K562 (cell line): ENCODE measurements at regions not wholly inside any gene's neighbourhood (a gene's known extent, or its start where the extent isn't known, plus 50 kb on each side); places are given as distances from the start of the nearest gene placed in this dataset.

Experiments used
- ATAC-seq: fragments of 200-7000 bp; cut with Tn5 transposase; 3 replicates; pipeline ENCODE4 v1.9.1; 2020; ENCODE audit warnings: moderate library complexity
- BruUV-seq: library from RNA; stranded (reverse); fragments of 400-500 nt; replicated peaks from 2 replicates; lab custom pipeline; 2021; lab: Mats Ljungman, UMichigan
- CTCF ChIA-PET: fragments of 300-600 bp; formaldehyde crosslinking; extraction: SDS; loops from one replicate; lab custom pipeline; 2021; ENCODE audit warnings: low intra/inter-chr PET ratio; lab: Yijun Ruan, JAX
- POLR2A ChIA-PET: fragments of 300-600, 350-650 bp; sonication (Branson Sonifier 250); formaldehyde crosslinking; extraction: SDS; loops from one replicate; lab custom pipeline; 2021; ENCODE audit warnings: antibody characterized with exemption, inconsistent platforms; lab: Yijun Ruan, JAX
- DNase-seq, 4 experiments: peaks; one replicate each; pipeline versions ENCODE4 v3.0.0 to v3.0.0-alpha.2; 2011 to 2018; ENCODE audit warnings: low spot score in 3 of 4, mixed read lengths in 3 of 4; ENCODE audit errors: extremely low read depth in 1 of 4
- FAIRE-seq: peaks from 2 replicates; lab custom pipeline; 2011; peaks lifted over from hg19 to GRCh38; lab: Jason Lieb, UNC
- H2AFZ ChIP-seq: 2 replicates; pipeline ENCODE4 v1.6.0; 2011; ENCODE audit warnings: low read depth, low read length, control low read depth, inconsistent platforms
- H3K27ac ChIP-seq: fragments of 200-600 bp; 3 replicates; pipeline ENCODE4 v1.8.0; 2011; ENCODE audit warnings: low read depth, mild to moderate bottlenecking, control low read depth, inconsistent platforms, low read length, moderate library complexity, mixed read lengths; ENCODE audit errors: extremely low read depth
- H3K27me3 ChIP-seq, 2 experiments: fragments of 300-600 bp in 1 of 2; 2 replicates in 1 of 2; 3 replicates in 1 of 2; pipeline versions ENCODE4 v1.6.0 to v1.8.0; 2011; ENCODE audit warnings: inconsistent platforms in 2 of 2, low read length in 2 of 2, mild to moderate bottlenecking in 1 of 2, mixed read lengths in 1 of 2, moderate library complexity in 1 of 2; ENCODE audit not compliant: control insufficient read depth in 2 of 2, insufficient read depth in 2 of 2
- H3K36me3 ChIP-seq: fragments of 300-600 bp; 3 replicates; pipeline ENCODE4 v1.8.0; 2011; ENCODE audit warnings: mild to moderate bottlenecking, low read length, inconsistent platforms; ENCODE audit not compliant: control insufficient read depth, insufficient read depth
- H3K4me1 ChIP-seq, 2 experiments: fragments of 200-600 bp in 1 of 2; replicated peaks in 1 of 2; 2 replicates in 1 of 2; 3 replicates in 1 of 2; pipeline versions ENCODE4 v1.5.1 to v1.8.0; 2011; ENCODE audit warnings: inconsistent platforms in 2 of 2, low read length in 2 of 2, mild to moderate bottlenecking in 1 of 2, mixed read lengths in 1 of 2, moderate library complexity in 1 of 2; ENCODE audit not compliant: control insufficient read depth in 2 of 2, insufficient read depth in 2 of 2
- H3K4me2 ChIP-seq: 2 replicates; pipeline ENCODE4 v1.6.1; 2011; ENCODE audit warnings: low read length, control low read depth, inconsistent platforms, mixed read lengths; ENCODE audit not compliant: insufficient read depth
- H3K4me3 ChIP-seq: fragments of 200-600 bp; sonication (generic), shearing (Covaris generic); 2 replicates; pipeline ENCODE4 v1.5.1; 2016; ENCODE audit warnings: control low read depth, inconsistent platforms
- H3K79me2 ChIP-seq: fragments of 200-600 bp; 3 replicates; pipeline ENCODE4 v1.8.0; 2011; ENCODE audit warnings: low read length, inconsistent platforms; ENCODE audit not compliant: control insufficient read depth, insufficient read depth
- H3K9ac ChIP-seq, 2 experiments: 2 replicates each; pipeline versions ENCODE4 v1.6.0 to v1.6.1; 2011; ENCODE audit warnings: low read depth in 2 of 2, low read length in 2 of 2, control low read depth in 1 of 2, inconsistent platforms in 1 of 2, mild to moderate bottlenecking in 1 of 2, mixed read lengths in 1 of 2; ENCODE audit not compliant: insufficient read depth in 1 of 2
- H3K9me1 ChIP-seq: one replicate; pipeline ENCODE4 v1.6.0; 2011; ENCODE audit warnings: inconsistent platforms, mild to moderate bottlenecking, low read length, moderate library complexity; ENCODE audit not compliant: control insufficient read depth, insufficient read depth
- H3K9me3 ChIP-seq: replicated peaks from 2 replicates; pipeline ENCODE4 v1.5.1; 2011; ENCODE audit warnings: low read depth, low read length, inconsistent platforms; ENCODE audit not compliant: control insufficient read depth, insufficient read depth
- H4K20me1 ChIP-seq: replicated peaks from 2 replicates; pipeline ENCODE4 v1.6.1; 2011; ENCODE audit warnings: low read length, inconsistent platforms, mixed read lengths; ENCODE audit not compliant: control insufficient read depth, insufficient read depth
- BACH1 ChIP-seq: fragments of 200-800 bp; sonication (Bioruptor generic); IDR thresholded peaks from 2 replicates; pipeline ENCODE4 v1.6.1; 2016; ENCODE audit warnings: missing genetic modification characterization, missing compliant biosample characterization
- CC2D1A ChIP-seq: fragments of 450-650 bp; IDR thresholded peaks from 2 replicates; pipeline ENCODE4 v1.6.1; 2017; ENCODE audit warnings: mild to moderate bottlenecking
- DMBX1 ChIP-seq: fragments of 250-450 bp; sonication (Bioruptor Pico); IDR thresholded peaks from 2 replicates; pipeline ENCODE4 v1.8.0; 2022; ENCODE audit warnings: inconsistent platforms, mild to moderate bottlenecking, moderate library complexity, borderline replicate concordance
- EHMT2 ChIP-seq: fragments of 450-650 bp; IDR thresholded peaks from 2 replicates; pipeline ENCODE4 v1.6.1; 2018; ENCODE audit warnings: antibody characterized with exemption
- ETV6 ChIP-seq, 3 experiments: fragments of 150-350 bp in 1 of 3; sonication (generic) in 1 of 3; formaldehyde crosslinking in 1 of 3; IDR thresholded peaks; 2 replicates each; pipeline versions ENCODE4 v1.6.1 to v1.8.0; 2014 to 2022; ENCODE audit warnings: borderline replicate concordance in 2 of 3, low read depth in 2 of 3, antibody characterized with exemption in 1 of 3, low read length in 1 of 3, mild to moderate bottlenecking in 1 of 3, missing genetic modification reagents in 1 of 3
- HCFC1 ChIP-seq: IDR thresholded peaks from 2 replicates; pipeline ENCODE4 v1.6.1; 2012; ENCODE audit warnings: low read depth, low read length, improper control_type of control experiment
- KLF13 ChIP-seq: fragments of 450-650 bp; IDR thresholded peaks from 2 replicates; pipeline ENCODE4 v1.6.1; 2016; ENCODE audit warnings: missing genetic modification characterization, low read depth, mild to moderate bottlenecking, missing compliant biosample characterization, moderate library complexity, borderline replicate concordance
- RBM39 ChIP-seq: fragments of 200-400 bp; formaldehyde crosslinking; optimal IDR thresholded peaks from 2 replicates; pipeline ENCODE3; 2018; ENCODE audit warnings: low read depth, low read length
- WHSC1 ChIP-seq: IDR thresholded peaks from one replicate; pipeline ENCODE4 v1.6.1; 2012; ENCODE audit warnings: low read length, control low read depth, inconsistent platforms
- ZBED1 ChIP-seq: IDR thresholded peaks from 2 replicates; pipeline ENCODE4 v1.6.1; 2014
- ZBTB26 ChIP-seq: fragments of 450-650 bp; formaldehyde crosslinking; IDR thresholded peaks from 2 replicates; pipeline ENCODE4 v1.4.0; 2022; ENCODE audit warnings: missing genetic modification characterization
- ZNF41 ChIP-seq: fragments of 250-450 bp; sonication (Bioruptor Pico); conservative IDR thresholded peaks from 2 replicates; pipeline ENCODE4 v1.4.0; 2020; ENCODE audit warnings: mild to moderate bottlenecking
- WGBS: fragments of 100-300 bp; shearing (Covaris generic); methylation state at CpG from one replicate; pipeline ENCODE4 v1.1.6; 2016; ENCODE audit warnings: low coverage, mixed read lengths; ENCODE audit not compliant: insufficient coverage; ENCODE audit errors: missing lambda C conversion rate; 5-methylcytosine and 5-hydroxymethylcytosine counted together
- in situ Hi-C: fragments of 300-500 bp; cut with MboI; formaldehyde crosslinking; loops from 4 replicates; pipeline ENCODE4 v1.15.0; 2018; ENCODE audit warnings: inconsistent platforms, mixed read lengths
- intact Hi-C: fragments of 100-400 bp; cut with micrococcal nuclease; formaldehyde crosslinking; loops from 2 replicates; pipeline ENCODE4 v1.14.2; 2022

GRCh38 chr18:25853691-25854433, 236.6 kb downstream of the SS18 start:
- H3K36me3 ChIP-seq, result no peaks in the 10 kb centered on the region
- no peak overlapping the region for H3K4me2 ChIP-seq
- no peak overlapping the region for H3K9ac ChIP-seq
- no peaks in the 10 kb centered on the region for H3K27me3 ChIP-seq
- H3K27ac ChIP-seq, result no peak overlapping the region
- no peak for FAIRE-seq
- no peaks in the 10 kb centered on the region for H3K4me1 ChIP-seq
- no peaks in the 10 kb centered on the region for H3K79me2 ChIP-seq
- POLR2A ChIA-PET, result interaction anchor here (0.7 to 0.9 kb wide), 2 partner anchors 10 to 21 kb away, joined by 3 to 4 read pairs; no protein-coding TSS in a partner anchor
- no peaks in the 10 kb centered on the region for H3K9me3 ChIP-seq
- no peak overlapping the region for H3K4me3 ChIP-seq
- TF ChIP-seq CC2D1A, result no peak
- no peak for TF ChIP-seq HCFC1
- no peak for TF ChIP-seq WHSC1
- TF ChIP-seq ZBED1, result no peak
- no peak for TF ChIP-seq ZNF41 (CRISPR knock-in tag)
- no peak for TF ChIP-seq EHMT2
- TF ChIP-seq ZBTB26 (CRISPR knock-in tag), result no peak
- TF ChIP-seq RBM39, result no peak
- TF ChIP-seq BACH1 (tag), result no peak
- no peak for TF ChIP-seq DMBX1
- TF ChIP-seq KLF13 (tag), result no peak
- no peak for TF ChIP-seq ETV6 (IDR thresholded peaks at IDR 0.05; ENCODE audit: borderline replicate concordance in 1 of 2, low read depth in 2 of 2, low read length in 1 of 2)
- no peak for TF ChIP-seq ETV6 (CRISPR knock-in tag; IDR thresholded peaks at IDR 0.05; ENCODE audit: borderline replicate concordance)
- TF ChIP-seq, all 486 proteins: peak for 0
- no peaks in the 10 kb centered on the region for H4K20me1 ChIP-seq
- BruUV-seq, result no TSS peak
- no peak overlapping the region for H2AFZ ChIP-seq
- H3K9me1 ChIP-seq, result no peaks in the 10 kb centered on the region
- intact Hi-C loops, result no loop called here
- ATAC-seq (no peak), DNase-seq (no peak)
- CTCF ChIA-PET, result no interaction called here
- in situ Hi-C loops, result no loop called here
- WGBS, result 0% methylated on average over 7 of the region's 7 CpGs
